Cardiac muscle cell (in vitro differentiated cells and primary cell): ENCODE measurements at regions not wholly inside any gene's neighbourhood (a gene's known extent, or its start where the extent isn't known, plus 50 kb on each side); places are given as distances from the start of the nearest gene placed in this dataset.

Experiments
- DNase-seq, 2 donors: peaks; one replicate each; pipeline versions ENCODE4 v3.0.0 to v3.0.0-alpha.2; 2010 to 2017; ENCODE audit warnings: low read depth in 1 of 2, low spot score in 1 of 2
- H3K27ac ChIP-seq: fragments of 200-600 bp; sonication (generic); 2 replicates; pipeline ENCODE4 v1.5.1; 2016
- H3K27me3 ChIP-seq: fragments of 200-600 bp; sonication (generic); 2 replicates; pipeline ENCODE4 v1.6.0; 2016; ENCODE audit warnings: control low read depth
- H3K36me3 ChIP-seq: fragments of 200-600 bp; sonication (generic); 2 replicates; pipeline ENCODE4 v1.5.1; 2016; ENCODE audit warnings: control low read depth
- H3K4me1 ChIP-seq: fragments of 200-600 bp; sonication (generic); 2 replicates; pipeline ENCODE4 v1.8.1; 2017; ENCODE audit warnings: low read depth, mild to moderate bottlenecking, mixed run types
- H3K4me3 ChIP-seq: fragments of 200-600 bp; sonication (generic); 2 replicates; pipeline ENCODE4 v1.5.1; 2016; ENCODE audit warnings: mild to moderate bottlenecking
- H3K9me3 ChIP-seq: fragments of 200-600 bp; sonication (generic); 2 replicates; pipeline ENCODE4 v1.5.1; 2017; ENCODE audit warnings: low read depth, mild to moderate bottlenecking, control low read depth
- CTCF ChIP-seq: IDR thresholded peaks from 2 replicates; pipeline ENCODE4 v1.5.1; 2012; ENCODE audit warnings: low read depth, mild to moderate bottlenecking, low read length

- H3K4me1 ChIP-seq: no peaks in the 10 kb centered on the region
- H3K27ac ChIP-seq: no peak overlapping the region
- H3K4me3 ChIP-seq: no peak overlapping the region
- no peaks in the 10 kb centered on the region for H3K9me3 ChIP-seq
- no peaks in the 10 kb centered on the region for H3K27me3 ChIP-seq
- no peaks in the 10 kb centered on the region for H3K36me3 ChIP-seq
- TF ChIP-seq CTCF: no peak
- no peak for DNase-seq
These were observed 495.3 kb downstream of the SPRY1 start for GRCh38 chr4:123891881-123892280.

- no peaks in the 10 kb centered on the region for H3K4me1 ChIP-seq
- DNase-seq: no peak
- no peaks in the 10 kb centered on the region for H3K9me3 ChIP-seq
- no peak overlapping the region for H3K4me3 ChIP-seq
- H3K27me3 ChIP-seq: no peaks in the 10 kb centered on the region
- H3K36me3 ChIP-seq: no peaks in the 10 kb centered on the region
- no peak overlapping the region for H3K27ac ChIP-seq
- TF ChIP-seq CTCF: no peak
These were observed 495.9 kb downstream of the SPRY1 start for GRCh38 chr4:123892368-123892976.

DNA sequence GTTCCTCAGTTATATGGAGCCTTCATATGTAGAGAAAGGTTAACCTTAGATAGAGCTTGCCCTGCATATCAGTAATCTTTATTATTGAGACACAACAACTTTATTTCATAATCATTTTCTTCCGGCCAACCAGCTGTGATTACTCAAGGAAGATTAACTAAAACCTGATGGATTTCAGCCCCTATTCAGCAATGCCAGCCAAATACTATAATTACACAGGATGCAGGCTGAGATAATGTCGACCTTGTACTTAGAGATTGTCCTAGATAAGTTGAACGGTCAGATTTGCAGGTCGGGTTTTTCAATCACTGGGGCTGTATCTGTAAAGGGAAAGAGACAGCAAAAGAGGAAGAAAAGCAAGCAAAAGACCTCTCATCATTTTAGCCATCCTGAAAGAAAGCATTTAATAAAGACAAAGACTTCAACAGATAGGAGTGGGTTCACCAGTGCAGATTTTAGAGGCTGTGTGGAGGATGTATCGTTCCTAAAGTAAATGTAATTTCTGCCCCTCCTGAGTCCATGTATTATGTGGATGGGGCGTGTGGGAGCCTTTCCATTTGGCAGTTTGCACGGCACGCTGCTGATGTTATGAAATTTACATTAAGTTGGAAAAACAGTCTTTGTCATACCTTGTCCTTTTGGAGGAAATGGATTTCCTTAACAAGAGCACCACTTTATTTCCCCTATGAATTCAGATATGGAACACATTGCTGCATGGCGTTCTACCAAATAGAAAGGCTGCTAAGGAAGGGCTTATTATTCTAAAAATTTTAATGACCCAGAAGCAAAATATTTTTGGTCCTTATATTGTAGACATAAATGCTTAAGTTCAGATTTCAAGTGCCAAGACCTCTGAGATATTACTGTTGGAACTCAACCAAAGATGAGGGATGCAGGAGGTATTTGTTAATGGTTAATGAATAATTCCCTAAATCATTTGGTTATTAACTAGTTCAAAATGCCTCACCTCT lies 496.7 kb downstream of the SPRY1 start:
- TF ChIP-seq CTCF: no peak
- Histone ChIP-seq H3K36me3 (no peaks in the 10 kb centered on the region), H3K9me3 (no peaks in the 10 kb centered on the region), H3K4me1 (no peaks in the 10 kb centered on the region), H3K27me3 (no peaks in the 10 kb centered on the region), H3K4me3 (no peak overlapping the region), H3K27ac (no peak overlapping the region)
- peak in 1 of 2 donors; percentile 90 for DNase-seq

GRCh38 chr4:123896446-123897071 lies 500.0 kb downstream of the SPRY1 start:
- Histone ChIP-seq H3K4me1 (no peaks in the 10 kb centered on the region), H3K27me3 (no peaks in the 10 kb centered on the region), H3K9me3 (no peaks in the 10 kb centered on the region), H3K36me3 (no peaks in the 10 kb centered on the region), H3K27ac (no peak overlapping the region), H3K4me3 (no peak overlapping the region)
- DNase-seq: peak in 1 of 2 donors; percentile 74
- no peak for TF ChIP-seq CTCF

DNA sequence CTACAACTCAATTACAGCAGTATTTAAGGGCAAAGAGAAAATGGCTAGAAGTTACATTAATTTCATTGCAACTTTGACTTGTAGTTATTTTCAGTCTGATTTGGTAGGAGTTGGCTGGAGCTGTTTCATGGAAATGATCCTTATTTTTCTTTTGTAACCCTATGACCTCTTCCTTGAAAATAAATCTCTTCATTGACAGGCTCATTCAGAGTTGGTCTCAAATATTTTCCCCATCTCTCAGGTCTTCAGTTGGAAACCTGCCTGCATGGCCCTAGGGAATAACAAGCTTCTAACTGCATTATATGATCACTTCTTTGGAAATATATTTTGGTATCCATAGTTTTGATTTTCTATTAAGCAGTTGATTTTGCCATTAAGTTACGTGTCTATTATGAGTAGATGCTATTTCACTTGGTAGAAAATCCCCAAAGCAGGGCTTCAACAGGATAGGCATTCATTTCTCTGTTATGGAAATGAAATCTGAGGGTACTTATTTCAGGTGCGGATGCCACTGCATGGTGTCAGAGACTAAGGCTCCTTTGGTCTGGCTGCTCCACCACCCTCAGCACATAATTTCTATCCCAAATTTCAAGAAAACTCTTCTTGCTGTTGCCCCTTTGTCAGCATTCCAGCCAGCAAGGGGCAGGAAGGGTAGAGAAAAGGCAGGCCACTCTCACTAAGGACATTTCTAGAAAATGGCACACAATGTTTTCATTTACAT lies 502.5 kb downstream of the SPRY1 start:
- DNase-seq: no peak
- no peak for TF ChIP-seq CTCF
- H3K27ac ChIP-seq: no peak overlapping the region
- H3K27me3 ChIP-seq: no peaks in the 10 kb centered on the region
- H3K4me1 ChIP-seq: no peaks in the 10 kb centered on the region
- H3K9me3 ChIP-seq: no peaks in the 10 kb centered on the region
- no peak overlapping the region for H3K4me3 ChIP-seq
- no peaks in the 10 kb centered on the region for H3K36me3 ChIP-seq
